GM19193 (cell line): ENCODE measurements at regions not wholly inside any gene's neighbourhood (a gene's known extent, or its start where the extent isn't known, plus 50 kb on each side); places are given as distances from the start of the nearest gene placed in this dataset.

Source experiments
- POLR2A ChIP-seq: IDR thresholded peaks from 4 replicates; pipeline ENCODE4 v1.6.1; 2011; ENCODE audit not compliant: insufficient read depth, insufficient read length; ENCODE audit errors: extremely low read depth

DNA sequence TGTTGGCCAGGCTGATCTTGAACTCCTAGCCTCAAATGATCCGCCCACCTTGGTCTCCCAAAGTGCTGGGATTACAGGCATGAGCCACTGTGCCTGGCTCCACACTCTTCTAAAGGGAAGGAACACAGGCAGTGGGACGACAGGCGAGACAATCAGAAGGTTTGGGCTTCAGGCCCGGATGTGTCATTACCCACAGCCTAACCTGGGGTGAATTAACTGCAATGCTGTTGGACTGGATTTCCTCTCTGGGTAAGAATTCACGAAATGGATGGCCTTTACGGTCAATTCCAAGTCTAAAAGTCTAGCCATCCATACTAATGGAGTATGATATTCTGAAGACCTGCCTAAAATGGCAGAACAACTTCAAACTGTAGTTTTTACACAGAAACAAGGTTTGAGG lies 83.7 kb upstream of the CCDC28A start:
- no peak for TF ChIP-seq POLR2A

DNA sequence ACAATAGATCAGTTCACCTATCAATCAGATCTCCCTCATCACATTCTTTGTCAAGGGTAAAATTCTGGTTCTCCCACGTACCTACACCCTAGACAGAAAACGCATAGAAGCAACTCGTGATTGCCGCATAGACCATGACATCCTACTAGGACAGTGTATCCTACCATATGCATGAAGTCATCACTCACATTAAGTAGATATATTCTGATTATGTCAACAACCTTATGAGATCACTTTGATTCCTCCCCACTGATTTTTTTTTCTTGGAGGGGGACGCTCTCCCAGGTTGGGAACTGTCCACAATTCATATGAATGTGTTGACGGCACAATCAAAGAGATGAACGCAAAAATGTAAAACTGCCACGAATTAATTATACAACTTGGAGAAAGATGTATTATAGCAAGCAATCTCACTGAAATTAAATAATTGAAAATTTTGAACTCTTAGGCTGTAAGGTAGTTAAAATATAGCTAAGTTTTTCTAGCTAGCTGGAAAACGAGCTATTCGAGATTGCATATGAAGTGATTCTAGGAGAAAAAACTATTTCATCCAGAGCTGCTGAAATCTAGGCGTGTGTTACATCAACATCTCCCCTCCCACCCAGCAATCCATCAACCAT lies 82.5 kb upstream of the CCDC28A start:
- TF ChIP-seq POLR2A: no peak

DNA sequence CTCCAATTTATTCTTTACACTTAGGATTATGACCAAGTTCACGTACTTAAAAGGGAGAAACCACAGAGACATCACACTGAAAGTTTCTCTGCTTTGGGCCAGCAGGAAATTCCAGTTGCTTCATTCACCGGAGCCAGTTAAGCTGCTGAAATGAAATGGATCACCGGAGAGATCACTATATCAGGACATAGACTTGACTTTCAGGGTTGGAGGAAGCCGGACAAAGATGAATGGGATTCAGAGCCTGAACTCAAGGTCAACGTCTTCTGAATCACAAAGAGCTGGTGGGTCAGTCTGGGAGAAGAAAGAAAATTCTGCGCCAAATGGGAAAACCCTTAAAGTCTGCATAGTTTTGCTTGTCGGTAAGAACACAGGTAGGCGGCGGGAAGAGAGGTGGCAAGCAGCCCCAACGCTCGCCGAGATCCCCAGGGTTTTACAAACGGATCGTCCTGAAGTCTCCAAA lies 81.9 kb upstream of the CCDC28A start:
- no peak for TF ChIP-seq POLR2A

DNA sequence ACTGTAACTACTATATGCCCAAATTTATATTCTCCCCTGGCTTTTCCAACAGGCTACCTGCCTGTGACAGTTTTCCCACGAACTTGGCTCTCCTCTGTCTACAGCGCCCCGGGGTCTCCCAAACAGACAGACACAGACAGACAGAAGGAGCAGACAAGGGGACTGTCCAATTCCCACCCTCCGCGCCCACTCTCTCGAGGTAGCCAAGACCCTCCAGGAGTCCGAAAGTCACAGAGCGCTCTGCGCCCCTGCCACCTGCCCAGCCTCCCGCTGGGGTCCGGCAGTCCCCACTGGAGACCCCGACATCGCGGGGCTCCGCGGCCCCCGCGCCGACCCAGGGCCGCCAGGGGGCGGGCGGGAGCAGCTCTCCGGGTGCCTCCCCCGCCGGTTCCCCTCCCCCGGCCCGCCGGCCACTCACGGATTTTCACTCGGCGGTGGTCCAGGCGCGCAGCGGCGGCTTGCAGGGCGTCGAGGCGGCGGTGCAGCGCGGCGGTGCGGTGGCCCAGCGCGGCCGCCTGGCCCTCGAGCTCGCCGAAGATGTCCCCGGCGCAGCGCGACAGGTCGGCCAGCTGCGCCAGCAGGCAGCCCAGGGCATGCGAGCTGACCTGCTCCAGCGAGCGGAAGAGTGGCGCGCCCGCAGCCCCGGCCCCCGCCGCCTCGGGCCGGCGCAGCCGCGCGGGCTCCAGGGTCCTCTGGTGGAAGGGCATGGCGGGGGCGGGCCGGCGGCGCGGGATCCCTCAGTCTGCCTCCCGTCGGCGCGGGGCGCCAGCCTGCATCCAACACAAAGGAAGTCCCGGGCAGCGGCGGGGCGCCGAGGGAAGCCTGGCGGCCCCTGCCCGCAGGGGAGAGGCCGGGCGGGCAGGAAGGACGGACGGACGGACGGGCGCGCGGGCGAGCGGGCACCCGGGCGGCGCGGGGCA lies 81.3 kb upstream of the CCDC28A start:
- TF ChIP-seq POLR2A: no peak

DNA sequence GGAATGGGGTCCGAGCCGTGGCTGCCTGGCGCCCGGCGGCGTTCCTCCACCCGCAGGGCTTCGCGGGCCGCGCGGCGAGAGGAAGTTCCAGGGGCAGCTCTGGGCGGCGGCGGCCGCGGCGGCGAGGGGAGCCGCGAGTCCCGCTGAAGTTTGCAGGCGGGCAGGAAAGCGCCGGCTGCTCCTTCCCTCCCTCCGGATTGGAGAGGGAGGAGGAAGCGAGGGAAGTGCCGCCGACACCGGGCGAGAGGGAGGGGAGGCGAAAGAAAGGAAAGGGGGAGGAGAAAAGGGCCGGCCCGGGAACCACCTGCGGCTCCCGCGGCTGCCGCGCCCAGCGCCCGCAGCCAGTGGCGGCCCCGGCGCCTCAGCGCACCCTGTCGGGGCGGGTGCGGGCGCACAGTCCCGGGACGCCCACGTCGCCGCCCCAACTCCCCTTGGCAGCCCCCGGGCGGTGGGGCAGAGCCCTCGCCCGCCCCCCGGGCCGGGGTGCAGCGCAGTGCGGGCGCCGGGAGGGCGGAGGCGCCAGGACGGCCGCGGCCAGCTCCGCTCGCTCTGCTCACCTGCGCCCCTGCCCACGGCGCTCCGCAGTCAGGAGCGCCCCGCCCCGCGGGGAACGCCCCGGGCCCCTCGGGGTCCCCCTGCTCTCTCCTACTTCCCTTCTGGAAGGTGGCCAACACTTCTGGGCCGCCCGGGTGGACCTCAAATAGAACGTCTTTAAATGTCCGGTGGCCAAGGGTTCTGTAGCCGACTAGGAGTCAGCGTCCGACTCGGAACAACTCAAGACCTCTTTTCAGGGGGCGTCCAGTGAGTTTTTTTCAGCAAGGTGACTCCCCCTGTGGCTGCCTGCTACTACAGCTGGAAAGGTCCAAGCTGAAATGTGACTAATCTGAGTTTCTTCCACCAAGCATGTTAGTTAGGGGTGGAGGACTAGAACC lies 80.3 kb upstream of the CCDC28A start:
- TF ChIP-seq POLR2A: no peak

DNA sequence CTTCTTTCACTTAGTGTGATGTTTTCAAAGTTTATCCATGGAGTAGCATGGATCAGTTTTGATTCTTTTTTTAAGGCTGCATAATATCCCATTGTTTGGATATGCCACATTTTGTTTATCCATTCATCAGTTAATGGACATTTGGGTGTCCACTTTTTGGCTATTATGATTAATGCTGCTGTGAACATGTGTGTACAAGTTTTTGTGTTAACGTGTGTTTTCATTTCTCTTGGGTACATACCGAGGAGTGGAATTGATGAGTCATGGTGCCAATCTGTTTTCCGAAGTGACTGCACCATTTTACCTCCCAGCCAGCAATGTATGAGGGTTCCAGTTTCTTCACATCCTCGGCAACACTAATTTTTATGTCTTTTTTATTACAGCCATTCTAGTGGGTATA lies 78.4 kb upstream of the CCDC28A start:
- no peak for TF ChIP-seq POLR2A

DNA sequence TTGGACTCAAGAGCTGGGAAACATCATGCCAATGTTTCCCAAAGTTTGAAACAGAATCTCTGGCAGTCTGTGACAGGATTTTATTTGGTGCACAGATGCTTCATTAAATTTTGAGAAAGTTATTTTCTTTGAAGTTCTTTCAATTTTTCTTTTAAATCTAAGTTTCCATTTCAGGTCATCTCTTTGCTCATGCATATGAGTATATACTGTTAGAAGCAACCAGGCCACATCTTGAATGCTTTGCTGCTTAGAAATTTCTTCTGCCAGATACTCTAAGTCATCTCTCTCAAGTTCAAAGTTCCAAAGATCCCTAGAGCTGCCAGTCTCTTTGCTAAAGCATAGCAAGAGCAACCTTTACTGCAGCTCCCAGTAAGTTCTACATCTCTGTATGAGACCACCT lies 59.1 kb upstream of the CCDC28A start:
- no peak for TF ChIP-seq POLR2A

DNA sequence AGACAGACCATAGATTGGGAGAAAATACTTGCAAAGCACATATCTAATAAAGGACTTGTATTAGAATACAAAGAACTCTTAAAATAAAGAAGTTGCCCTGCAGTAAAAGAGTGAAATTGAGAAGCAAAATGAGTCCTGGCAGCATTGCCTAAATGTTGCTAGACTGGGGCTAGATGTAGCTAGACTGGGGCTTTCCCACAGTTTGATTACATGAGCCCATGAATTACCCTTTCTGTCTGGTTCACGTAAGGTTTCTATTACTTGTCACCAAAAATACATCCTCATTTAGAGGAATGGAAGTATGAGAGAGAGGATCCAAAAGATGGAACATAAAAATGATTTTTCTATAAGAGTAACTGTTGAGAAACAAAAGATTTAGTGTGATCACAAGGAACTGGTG lies 57.6 kb upstream of the CCDC28A start:
- no peak for TF ChIP-seq POLR2A

DNA sequence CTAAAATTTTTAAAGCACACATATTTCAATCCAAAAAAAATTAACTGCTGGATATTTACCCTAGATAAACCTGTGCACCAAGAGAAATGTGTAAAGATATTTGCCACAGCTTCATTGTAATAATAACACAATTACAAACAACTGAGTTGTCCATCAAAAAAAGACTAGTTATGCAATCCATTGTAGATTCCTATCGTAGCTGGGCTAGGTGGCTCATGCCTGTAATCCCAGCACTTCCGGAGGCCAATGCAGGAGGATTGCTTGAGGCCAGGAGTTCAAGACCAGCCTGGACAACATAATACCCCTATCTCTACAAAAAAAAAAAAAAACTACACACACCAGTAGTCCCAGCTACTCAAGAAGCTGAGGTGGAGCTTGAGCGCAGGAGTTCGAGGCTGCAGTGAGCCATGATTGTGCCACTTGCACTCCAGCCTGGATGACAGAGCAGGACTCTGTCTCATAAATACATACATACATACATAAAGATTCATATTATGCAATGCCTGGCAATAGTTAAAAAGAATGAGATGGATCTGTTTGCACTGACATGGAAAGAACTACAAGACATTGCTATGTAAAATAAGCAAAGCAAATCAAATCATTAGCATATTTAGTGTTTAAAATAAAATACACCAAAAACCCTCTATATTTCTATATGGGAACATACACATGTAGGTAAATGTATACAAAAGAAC lies 56.5 kb upstream of the CCDC28A start:
- no peak for TF ChIP-seq POLR2A

DNA sequence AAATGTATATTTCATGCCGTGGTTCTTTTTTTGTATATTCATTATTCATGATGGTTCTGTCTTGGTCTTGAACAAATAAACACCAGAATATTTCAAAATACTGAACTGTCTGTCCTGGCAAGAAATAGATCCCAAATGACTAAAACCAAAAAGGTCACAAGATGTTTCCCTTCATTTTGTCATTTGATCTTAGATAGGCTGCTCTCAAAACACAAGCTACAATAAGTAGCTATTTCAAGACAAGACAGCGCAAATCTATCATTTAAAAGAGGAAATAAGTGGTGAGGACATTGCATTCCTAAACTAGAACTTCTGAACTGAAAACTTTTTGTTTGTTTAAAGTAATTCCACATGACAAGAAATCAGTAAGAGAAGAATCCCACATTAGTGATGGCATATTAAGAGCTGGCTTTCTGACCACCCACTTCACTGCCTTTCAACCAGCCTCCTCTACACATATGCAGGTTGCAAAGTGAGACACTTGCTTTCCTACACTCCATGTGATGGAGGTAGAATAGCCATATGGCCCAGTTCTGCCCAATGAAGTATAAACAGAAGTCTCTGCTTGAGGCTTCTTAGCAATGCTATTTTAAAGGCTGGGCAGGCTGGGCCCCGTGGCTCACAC lies 54.4 kb upstream of the CCDC28A start:
- no peak for TF ChIP-seq POLR2A

DNA sequence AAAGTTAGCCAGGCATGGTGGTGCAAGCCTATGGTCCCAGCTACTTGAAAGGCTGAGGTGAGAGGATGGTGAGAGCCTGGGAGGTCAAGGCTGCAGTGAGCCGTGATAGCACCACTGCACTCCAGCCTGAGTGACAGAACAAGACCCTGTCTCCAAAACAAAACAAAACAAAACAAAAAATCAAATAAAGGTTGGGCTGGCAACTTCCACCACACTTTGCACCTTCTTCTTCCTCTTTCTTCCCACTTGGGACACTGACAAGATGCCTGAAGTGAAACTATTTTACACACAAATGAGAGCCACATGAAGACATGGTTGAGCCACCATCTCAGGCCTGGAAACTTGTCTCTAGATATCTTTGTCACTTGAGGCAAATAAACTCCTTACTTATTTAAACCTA lies 53.8 kb upstream of the CCDC28A start:
- no peak for TF ChIP-seq POLR2A

DNA sequence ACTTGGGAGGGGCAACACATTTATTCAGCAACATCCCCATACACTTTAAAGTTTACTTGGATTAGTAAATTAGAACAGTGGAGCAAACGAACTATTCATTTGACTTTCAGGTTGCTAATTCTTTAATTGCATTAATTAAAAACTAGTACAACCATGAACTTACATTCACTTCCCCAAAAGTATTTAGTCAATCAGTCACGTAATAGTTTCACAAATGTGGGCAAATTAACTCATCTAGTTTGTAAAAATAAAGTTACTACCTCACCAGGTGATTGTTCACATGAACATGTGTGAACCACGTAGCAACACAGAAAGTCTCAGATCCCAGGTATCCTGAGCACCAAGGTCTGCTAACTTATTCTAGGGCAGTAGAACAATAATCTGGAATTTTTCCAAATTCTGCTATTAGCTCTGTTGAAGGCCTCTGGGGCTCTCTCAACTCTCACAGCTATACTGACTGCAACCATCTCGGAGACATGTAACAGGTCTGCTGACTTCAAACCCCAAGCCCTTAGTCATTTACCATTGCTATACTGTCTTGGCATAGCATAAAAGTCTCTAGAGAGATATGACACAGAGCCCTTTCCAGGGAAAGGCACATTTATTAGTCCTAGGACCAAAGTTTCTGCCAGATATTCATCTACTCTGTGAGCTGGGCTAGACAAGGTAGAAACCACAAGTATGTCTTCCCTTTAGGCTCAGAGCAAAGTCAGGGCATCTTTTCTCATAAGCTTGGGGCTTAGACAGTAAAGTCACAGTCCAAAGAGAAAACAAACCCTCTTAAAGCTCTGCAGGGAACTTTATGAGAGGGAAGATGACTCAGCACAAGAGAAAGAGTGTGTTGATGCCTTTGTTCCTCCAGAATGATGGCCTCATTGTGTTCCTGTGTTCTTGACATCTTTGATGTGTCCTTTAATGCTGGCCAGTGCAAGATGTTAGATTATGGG lies 50.9 kb upstream of the CCDC28A start:
- no peak for TF ChIP-seq POLR2A
